ENCODE measurements at regions not wholly inside any gene's neighbourhood (a gene's known extent, or its start where the extent isn't known, plus 50 kb on each side); places are given as distances from the start of the nearest gene placed in this dataset.

- no peak for DNase-seq
Measured at GRCh38 chr4:175451238-175451965, 360.7 kb downstream of the GPM6A start.

GRCh38 chr4:175453456-175453855, 358.6 kb downstream of the GPM6A start:
- DNase-seq = no peak

- DNase-seq = no peak
Measured at GRCh38 chr4:175456131-175456530, 355.9 kb downstream of the GPM6A start.

- no peak for DNase-seq
Measured at GRCh38 chr4:175457956-175458355, 354.1 kb downstream of the GPM6A start.

- no peak for DNase-seq
Measured at GRCh38 chr4:175459571-175459970, 352.5 kb downstream of the GPM6A start.

- no peak for DNase-seq
Measured at GRCh38 chr4:175460414-175460813, 351.6 kb downstream of the GPM6A start.

- no peak for DNase-seq
Measured at GRCh38 chr4:175469514-175469913, 342.6 kb downstream of the GPM6A start.

- DNase-seq = no peak
Measured at GRCh38 chr4:175470131-175470530, 341.9 kb downstream of the GPM6A start.

- DNase-seq = no peak
Measured at GRCh38 chr4:175480404-175480803, 331.7 kb downstream of the GPM6A start.

GRCh38 chr4:175499735-175500352, 312.2 kb downstream of the GPM6A start:
- DNase-seq = no peak

GRCh38 chr4:175504318-175504717, 307.7 kb downstream of the GPM6A start:
- DNase-seq = no peak

- DNase-seq = no peak
Measured at GRCh38 chr4:175509320-175509719, 302.7 kb downstream of the GPM6A start.

- no peak for DNase-seq
Measured at GRCh38 chr4:175511861-175512260, 300.2 kb downstream of the GPM6A start.

- no peak for DNase-seq
Measured at GRCh38 chr4:175514174-175514573, 297.9 kb downstream of the GPM6A start.

GRCh38 chr4:175530655-175531054, 281.4 kb downstream of the GPM6A start:
- DNase-seq = no peak

- no peak for DNase-seq
Measured at GRCh38 chr4:175531405-175532091, 280.5 kb downstream of the GPM6A start.

- DNase-seq = peak; percentile 18 to 54 (median 48)
Measured at GRCh38 chr4:175536852-175537453, 275.1 kb downstream of the GPM6A start.

GRCh38 chr4:175539498-175539897, 272.6 kb downstream of the GPM6A start:
- no peak for DNase-seq

GRCh38 chr4:175540151-175540550, 271.9 kb downstream of the GPM6A start:
- DNase-seq = no peak

GRCh38 chr4:175540732-175541131, 271.3 kb downstream of the GPM6A start:
- DNase-seq = no peak

GRCh38 chr4:175542786-175543185, 269.3 kb downstream of the GPM6A start:
- no peak for DNase-seq

GRCh38 chr4:175559126-175559525, 252.9 kb downstream of the GPM6A start:
- no peak for DNase-seq

GRCh38 chr4:175559526-175559925, 252.5 kb downstream of the GPM6A start:
- DNase-seq = no peak

- DNase-seq = no peak
Measured at GRCh38 chr4:175560604-175561003, 251.5 kb downstream of the GPM6A start.

All from suppressor macrophage treated with lipopolysaccharide for 1 hour (primary cell).